PFSK-1 (cell line): ENCODE measurements at regions not wholly inside any gene's neighbourhood (a gene's known extent, or its start where the extent isn't known, plus 50 kb on each side); places are given as distances from the start of the nearest gene placed in this dataset.

ENCODE experiments used
- REST ChIP-seq, 2 experiments: IDR thresholded peaks; 2 replicates each; pipeline versions ENCODE4 v1.6.1 to v1.8.0; 2011 to 2012; ENCODE audit warnings: low read depth in 2 of 2, low read length in 2 of 2, control low read depth in 1 of 2, inconsistent platforms in 1 of 2, mild to moderate bottlenecking in 1 of 2, moderate library complexity in 1 of 2; ENCODE audit not compliant: insufficient read depth in 1 of 2
- TAF1 ChIP-seq: IDR thresholded peaks from 2 replicates; pipeline ENCODE4 v1.6.1; 2012; ENCODE audit warnings: low read length, control low read depth, borderline replicate concordance; ENCODE audit not compliant: insufficient read depth

GRCh38 chr6:2351807-2352431 is 106.5 kb upstream of the GMDS start:
- no peak for TF ChIP-seq TAF1
- TF ChIP-seq REST (IDR thresholded peaks at IDR 0.05; ENCODE audit: insufficient read depth in 1 of 2, low read depth in 2 of 2, low read length in 2 of 2): no peak
